ENCODE measurements at regions not wholly inside any gene's neighbourhood (a gene's known extent, or its start where the extent isn't known, plus 50 kb on each side); places are given as distances from the start of the nearest gene placed in this dataset.
A peak's percentile ranks its signal among the peaks of the same experiment; 100 is the strongest.

- no peak for TF ChIP-seq CTCF (IDR thresholded peaks at IDR 0.05; ENCODE audit: control insufficient read depth, extremely low read depth, insufficient read depth)
- no peak overlapping the region for H3K4me3 ChIP-seq (ENCODE audit: low read depth, low read length)
- DNase-seq (ENCODE audit: low read depth): no peak
Observed at GRCh38 chr4:64796581-64796980, 387.3 kb upstream of the TECRL start.

GRCh38 chr4:64784125-64784524 lies 374.9 kb upstream of the TECRL start:
- no peak for TF ChIP-seq CTCF (IDR thresholded peaks at IDR 0.05; ENCODE audit: control insufficient read depth, extremely low read depth, insufficient read depth)
- DNase-seq (ENCODE audit: low read depth): no peak
- no peak overlapping the region for H3K4me3 ChIP-seq (ENCODE audit: low read depth, low read length)

GRCh38 chr4:64781737-64782326 lies 372.6 kb upstream of the TECRL start:
- peak; percentile 67 for TF ChIP-seq CTCF (IDR thresholded peaks at IDR 0.05; ENCODE audit: control insufficient read depth, extremely low read depth, insufficient read depth)
- DNase-seq (ENCODE audit: low read depth): peak; percentile 21
- H3K4me3 ChIP-seq (ENCODE audit: low read depth, low read length): no peak overlapping the region

GRCh38 chr4:64780664-64781063 lies 371.4 kb upstream of the TECRL start:
- no peak for TF ChIP-seq CTCF (IDR thresholded peaks at IDR 0.05; ENCODE audit: control insufficient read depth, extremely low read depth, insufficient read depth)
- no peak for DNase-seq (ENCODE audit: low read depth)
- H3K4me3 ChIP-seq (ENCODE audit: low read depth, low read length): no peak overlapping the region

- no peak for DNase-seq (ENCODE audit: low read depth)
- no peak overlapping the region for H3K4me3 ChIP-seq (ENCODE audit: low read depth, low read length)
- no peak for TF ChIP-seq CTCF (IDR thresholded peaks at IDR 0.05; ENCODE audit: control insufficient read depth, extremely low read depth, insufficient read depth)
Observed at GRCh38 chr4:64777286-64777685, 368.0 kb upstream of the TECRL start.

GRCh38 chr4:64776820-64777219 lies 367.6 kb upstream of the TECRL start:
- TF ChIP-seq CTCF (IDR thresholded peaks at IDR 0.05; ENCODE audit: control insufficient read depth, extremely low read depth, insufficient read depth): no peak
- no peak for DNase-seq (ENCODE audit: low read depth)
- no peak overlapping the region for H3K4me3 ChIP-seq (ENCODE audit: low read depth, low read length)

- no peak for DNase-seq (ENCODE audit: low read depth)
- no peak overlapping the region for H3K4me3 ChIP-seq (ENCODE audit: low read depth, low read length)
- no peak for TF ChIP-seq CTCF (IDR thresholded peaks at IDR 0.05; ENCODE audit: control insufficient read depth, extremely low read depth, insufficient read depth)
Observed at GRCh38 chr4:64774626-64775025, 365.4 kb upstream of the TECRL start.

All from LNCaP clone FGC (cell line).